ENCODE measurements at regions not wholly inside any gene's neighbourhood (a gene's known extent, or its start where the extent isn't known, plus 50 kb on each side); places are given as distances from the start of the nearest gene placed in this dataset.

DNA sequence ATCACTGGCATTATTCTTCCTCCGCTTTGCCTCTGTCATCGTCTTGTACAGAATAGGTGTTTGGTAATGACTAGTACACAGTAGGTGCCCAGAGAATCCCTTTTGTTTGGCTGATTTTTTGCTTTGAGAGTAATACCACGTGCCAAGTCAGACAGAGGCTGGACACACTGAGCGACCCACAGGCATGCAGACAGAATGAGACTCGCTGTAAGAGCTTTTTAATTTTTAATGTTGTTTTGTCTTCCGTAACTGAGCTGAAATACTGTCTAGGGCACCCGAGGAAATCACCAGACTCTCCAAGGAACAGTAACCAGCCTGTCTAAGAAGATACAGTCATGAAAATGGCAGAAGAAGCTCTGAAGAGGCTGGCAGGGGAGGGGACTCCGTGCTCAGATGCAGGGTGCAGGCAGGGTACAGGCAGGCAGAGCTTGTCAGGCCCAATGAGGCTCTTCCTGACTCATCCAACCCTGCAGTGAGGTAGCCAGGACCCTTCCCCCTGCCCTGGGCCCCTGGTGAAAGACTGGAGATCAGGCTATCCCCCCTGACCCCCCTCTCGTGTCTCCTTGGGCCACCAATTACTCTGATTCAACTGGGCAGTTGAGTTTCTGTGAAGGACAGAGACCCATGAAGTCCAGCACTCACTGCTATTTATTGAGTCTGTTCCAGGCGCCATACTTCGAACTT, 60.1 kb upstream of the ECE1 start:
- no peaks in the 10 kb centered on the region for H3K36me3 ChIP-seq (ENCODE audit: insufficient read depth in 1 of 2, low read depth in 1 of 2)

DNA sequence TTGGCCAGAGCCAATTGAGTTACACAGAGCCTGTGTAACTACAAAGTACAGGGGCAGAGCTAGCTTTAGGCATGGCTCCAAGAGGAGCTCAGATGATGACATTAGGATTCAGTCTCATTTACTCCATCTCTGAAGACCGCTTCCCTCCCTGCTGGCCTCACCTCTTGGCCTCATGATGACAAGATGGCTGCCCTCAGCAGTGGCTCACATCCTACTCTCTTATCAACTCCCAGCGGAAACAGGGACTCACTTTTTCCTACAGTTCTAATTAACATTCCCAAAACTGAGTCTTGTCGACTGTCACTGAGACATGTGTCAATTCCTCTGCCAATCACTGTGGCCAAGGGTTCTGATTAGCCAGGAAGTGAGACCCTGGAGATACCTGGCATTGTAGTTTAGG, 59.4 kb upstream of the ECE1 start:
- Histone ChIP-seq H3K36me3 (ENCODE audit: insufficient read depth in 1 of 2, low read depth in 1 of 2) (no peaks in the 10 kb centered on the region), H3K4me3 (no peak overlapping the region), H3K27me3 (ENCODE audit: insufficient read depth in 3 of 3, low read length in 2 of 3) (no peaks in the 10 kb centered on the region), H3K27ac (no peak overlapping the region), H3K4me1 (no peaks in the 10 kb centered on the region), H3K9me3 (no peaks in the 10 kb centered on the region)
- TF ChIP-seq, protein P1, sequence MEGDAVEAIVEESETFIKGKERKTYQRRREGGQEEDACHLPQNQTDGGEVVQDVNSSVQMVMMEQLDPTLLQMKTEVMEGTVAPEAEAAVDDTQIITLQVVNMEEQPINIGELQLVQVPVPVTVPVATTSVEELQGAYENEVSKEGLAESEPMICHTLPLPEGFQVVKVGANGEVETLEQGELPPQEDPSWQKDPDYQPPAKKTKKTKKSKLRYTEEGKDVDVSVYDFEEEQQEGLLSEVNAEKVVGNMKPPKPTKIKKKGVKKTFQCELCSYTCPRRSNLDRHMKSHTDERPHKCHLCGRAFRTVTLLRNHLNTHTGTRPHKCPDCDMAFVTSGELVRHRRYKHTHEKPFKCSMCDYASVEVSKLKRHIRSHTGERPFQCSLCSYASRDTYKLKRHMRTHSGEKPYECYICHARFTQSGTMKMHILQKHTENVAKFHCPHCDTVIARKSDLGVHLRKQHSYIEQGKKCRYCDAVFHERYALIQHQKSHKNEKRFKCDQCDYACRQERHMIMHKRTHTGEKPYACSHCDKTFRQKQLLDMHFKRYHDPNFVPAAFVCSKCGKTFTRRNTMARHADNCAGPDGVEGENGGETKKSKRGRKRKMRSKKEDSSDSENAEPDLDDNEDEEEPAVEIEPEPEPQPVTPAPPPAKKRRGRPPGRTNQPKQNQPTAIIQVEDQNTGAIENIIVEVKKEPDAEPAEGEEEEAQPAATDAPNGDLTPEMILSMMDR (IDR thresholded peaks at IDR 0.05) = no peak
- no peak for ATAC-seq
- intact Hi-C loops (cut with DNase I) = no loop called here
- WGBS, 3 donors = 81 to 88% (median 83%) methylated on average over 3 of the region's 3 CpGs
- no peak for DNase-seq

More for the DNA sequence above, 60.1 kb upstream of the ECE1 start:
- Histone ChIP-seq H3K9me3 (no peaks in the 10 kb centered on the region), H3K4me3 (no peak overlapping the region), H3K27me3 (ENCODE audit: insufficient read depth in 3 of 3, low read length in 2 of 3) (no peaks in the 10 kb centered on the region), H3K4me1 (no peaks in the 10 kb centered on the region), H3K27ac (no peak overlapping the region)
- 73 to 81% (median 80%) methylated on average over 11 of the region's 11 CpGs for WGBS, 3 donors
- intact Hi-C loops (cut with DNase I) = no loop called here
- ATAC-seq (no peak), DNase-seq (no peak)
- TF ChIP-seq, protein P1 (IDR thresholded peaks at IDR 0.05) = no peak

DNA sequence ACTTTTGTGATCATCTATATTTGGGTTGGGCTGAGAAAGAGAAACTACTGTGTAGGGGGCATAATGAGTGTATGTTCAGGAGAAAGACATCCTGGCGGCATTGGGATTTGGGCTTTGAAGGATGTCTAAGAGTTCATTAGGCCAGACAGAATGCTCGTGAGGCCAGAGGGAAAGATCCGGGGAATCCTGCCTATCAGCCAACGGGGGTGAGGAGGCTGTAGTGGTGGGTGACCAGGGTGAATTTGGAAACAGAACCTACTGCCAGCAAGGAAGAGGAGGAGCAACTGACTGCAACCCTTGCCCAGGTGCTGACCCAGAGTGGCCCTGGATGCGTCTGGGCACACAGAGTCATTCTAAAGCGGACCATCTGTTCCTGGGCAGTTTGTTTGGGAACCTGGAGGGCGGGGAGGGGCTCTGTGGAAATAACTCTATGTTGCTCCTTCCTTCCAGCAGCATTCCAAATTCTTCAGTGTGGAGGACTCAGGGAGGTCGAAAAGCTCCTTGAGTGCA, 56.9 kb upstream of the ECE1 start:
- Histone ChIP-seq H3K4me3 (no peak overlapping the region), H3K27ac (no peak overlapping the region), H3K27me3 (ENCODE audit: insufficient read depth in 3 of 3, low read length in 2 of 3) (no peaks in the 10 kb centered on the region), H3K4me1 (peaks cover 4% of the 10 kb centered on the region), H3K36me3 (ENCODE audit: insufficient read depth in 1 of 2, low read depth in 1 of 2) (no peaks in the 10 kb centered on the region), H3K9me3 (no peaks in the 10 kb centered on the region)
- no peak for ATAC-seq
- TF ChIP-seq, protein P1 (IDR thresholded peaks at IDR 0.05) = no peak
- 72 to 78% (median 72%) methylated on average over 8 of the region's 8 CpGs for WGBS, 3 donors
- intact Hi-C loops (cut with DNase I) = no loop called here
- no peak for DNase-seq

DNA sequence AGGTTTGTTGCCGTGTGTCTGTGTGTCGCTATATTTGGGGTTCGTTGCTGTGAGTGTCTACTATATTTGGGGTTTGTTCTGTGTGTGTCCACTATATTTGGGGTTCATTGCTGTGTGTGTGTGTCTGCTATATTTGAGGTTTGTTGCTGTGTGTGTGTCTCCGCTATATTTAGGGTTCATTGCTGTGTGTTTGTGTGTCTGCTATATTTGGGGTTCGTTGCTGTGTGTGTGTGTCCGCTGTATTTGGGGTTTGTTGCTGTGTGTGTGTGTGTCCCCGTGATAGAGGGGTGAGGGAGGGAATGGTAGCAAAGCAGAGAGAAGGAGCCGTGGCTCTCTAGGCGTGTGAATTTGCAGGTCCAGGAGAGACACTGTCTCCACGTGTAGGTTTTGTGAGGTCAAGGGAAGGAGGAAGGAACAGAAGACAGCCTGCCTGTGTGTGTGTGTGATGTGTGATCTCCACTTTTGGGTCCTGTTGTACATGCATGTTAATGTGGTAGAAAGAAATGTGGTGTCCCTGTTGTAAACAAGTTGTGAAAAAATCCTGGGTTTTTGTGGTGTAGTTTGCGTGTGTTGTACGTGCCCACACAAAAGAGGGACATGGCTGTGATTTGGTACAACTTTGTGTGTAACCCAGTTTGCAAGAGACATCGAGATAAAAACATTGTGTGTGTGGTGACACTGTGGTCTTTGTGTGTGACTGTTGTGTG, 56.3 kb upstream of the ECE1 start:
- Histone ChIP-seq H3K9me3 (no peaks in the 10 kb centered on the region), H3K36me3 (ENCODE audit: insufficient read depth in 1 of 2, low read depth in 1 of 2) (no peaks in the 10 kb centered on the region), H3K4me3 (peak overlapping the region; percentile 79), H3K27ac (no peak overlapping the region), H3K4me1 (peaks cover 4% of the 10 kb centered on the region), H3K27me3 (ENCODE audit: insufficient read depth in 3 of 3, low read length in 2 of 3) (no peaks in the 10 kb centered on the region)
- intact Hi-C loops (cut with DNase I) = no loop called here
- 54 to 61% (median 57%) methylated on average over 13 of the region's 13 CpGs for WGBS, 3 donors
- no peak for ATAC-seq
- DNase-seq = no peak
- TF ChIP-seq, protein P1 (IDR thresholded peaks at IDR 0.05) = no peak

Measured in psoas muscle (tissue), 7 donors.